ENCODE measurements at regions not wholly inside any gene's neighbourhood (a gene's known extent, or its start where the extent isn't known, plus 50 kb on each side); places are given as distances from the start of the nearest gene placed in this dataset.
"Not testable (repeated sequence)": the region's sequence is repeated elsewhere in the genome, so short reads cannot be mapped to it uniquely, and the experiment has no call there.

DNA sequence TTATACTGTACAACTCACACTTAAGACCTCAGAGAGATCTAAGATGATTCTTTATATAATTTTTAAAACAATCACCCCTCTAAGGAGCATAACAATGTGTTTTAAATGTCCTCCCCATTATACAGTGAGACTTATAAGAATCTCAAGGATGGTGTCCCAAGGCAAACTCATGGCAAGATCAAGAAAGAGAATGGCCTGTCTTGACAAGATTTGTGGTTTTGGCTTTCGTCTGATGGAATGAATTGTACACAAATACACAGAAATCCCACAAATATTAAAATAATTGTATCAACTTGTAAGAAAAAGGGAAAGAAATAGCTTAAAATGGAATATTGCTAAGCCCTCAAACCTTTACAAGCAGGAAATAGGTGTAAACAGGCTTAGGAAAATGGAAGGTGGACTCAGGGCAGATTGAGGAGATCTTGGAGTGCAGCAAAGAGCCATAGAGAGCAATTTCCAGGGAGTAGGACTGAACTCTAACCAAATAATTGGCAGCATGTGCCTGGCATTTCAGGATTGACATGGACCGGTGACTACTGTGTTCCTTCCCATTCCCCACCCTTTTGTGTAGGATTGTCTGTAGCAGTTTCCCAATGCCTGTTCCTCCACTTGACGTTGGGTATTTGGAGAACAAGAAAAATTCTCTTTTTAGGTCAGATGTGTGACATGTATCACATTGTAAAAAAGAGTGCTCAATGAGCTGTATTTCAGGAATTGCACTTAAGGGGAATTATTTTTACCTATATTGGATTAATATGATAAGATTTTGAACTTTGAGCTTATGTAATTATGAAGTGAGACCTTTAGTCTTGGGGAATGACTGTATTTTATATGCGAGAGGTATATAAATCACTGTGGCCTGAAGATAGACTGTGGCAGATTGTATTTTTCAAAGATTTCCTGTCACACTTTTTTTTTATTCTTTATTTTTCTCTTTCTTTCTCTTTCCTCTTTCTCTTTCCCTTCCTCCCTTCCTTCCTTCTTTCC is 317.8 kb upstream of the SLITRK3 start:
- no peak for DNase-seq

DNA sequence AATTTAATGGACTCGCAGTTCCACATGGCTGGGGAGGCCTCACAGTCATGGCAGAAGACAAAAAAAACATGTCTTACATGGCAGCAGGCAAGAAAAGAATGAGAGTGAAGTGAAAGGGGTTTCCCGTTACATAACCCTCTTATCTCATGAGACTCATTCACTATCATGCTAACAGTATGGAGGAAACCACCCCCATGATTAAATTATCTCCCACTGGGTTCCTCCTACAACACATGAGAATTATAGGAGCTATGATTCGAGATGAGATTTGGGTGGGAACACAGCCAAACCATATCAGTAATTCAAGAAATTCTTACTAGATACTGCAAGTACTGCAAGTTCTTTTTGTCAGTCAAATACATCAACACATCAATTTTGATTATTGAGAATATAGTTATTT is 311.4 kb upstream of the SLITRK3 start:
- no peak for DNase-seq

DNA sequence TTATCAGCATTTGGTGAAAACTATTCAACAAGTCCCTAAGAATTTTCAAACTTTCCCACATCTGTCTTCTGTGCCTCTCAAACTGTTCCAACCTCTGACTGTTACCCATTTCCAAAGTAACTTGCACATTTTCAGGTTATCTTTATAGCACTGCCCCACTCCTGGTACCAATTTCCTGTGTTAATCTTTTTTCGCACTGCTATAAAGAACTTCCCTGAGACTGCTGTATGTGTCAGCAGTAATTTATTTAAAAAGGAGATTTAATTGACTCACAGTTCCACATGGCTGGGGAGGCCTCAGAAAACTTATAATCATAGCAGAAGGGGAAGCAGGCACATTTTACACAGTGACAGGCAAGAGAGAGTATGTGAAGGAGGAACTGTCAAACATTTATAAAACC is 310.9 kb upstream of the SLITRK3 start:
- DNase-seq: no peak

DNA sequence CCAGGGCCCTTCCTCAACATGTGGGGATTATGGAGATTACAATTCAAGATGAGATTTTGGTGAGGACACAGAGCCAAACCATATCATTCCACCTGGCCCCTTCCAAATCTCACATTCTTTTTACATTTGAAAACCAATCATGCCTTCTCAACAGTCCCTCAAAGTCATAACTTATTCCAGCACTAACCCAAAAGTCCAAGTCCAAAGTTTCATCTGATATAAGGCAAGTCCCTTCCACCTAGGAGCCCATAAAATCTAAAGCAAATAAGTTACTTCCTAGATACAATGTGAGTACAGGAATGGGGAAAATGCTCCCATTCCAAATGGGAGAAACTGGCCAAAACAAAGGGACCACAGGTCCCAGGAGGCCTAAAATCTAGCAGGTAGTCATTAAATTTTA is 309.5 kb upstream of the SLITRK3 start:
- no peak for DNase-seq

DNA sequence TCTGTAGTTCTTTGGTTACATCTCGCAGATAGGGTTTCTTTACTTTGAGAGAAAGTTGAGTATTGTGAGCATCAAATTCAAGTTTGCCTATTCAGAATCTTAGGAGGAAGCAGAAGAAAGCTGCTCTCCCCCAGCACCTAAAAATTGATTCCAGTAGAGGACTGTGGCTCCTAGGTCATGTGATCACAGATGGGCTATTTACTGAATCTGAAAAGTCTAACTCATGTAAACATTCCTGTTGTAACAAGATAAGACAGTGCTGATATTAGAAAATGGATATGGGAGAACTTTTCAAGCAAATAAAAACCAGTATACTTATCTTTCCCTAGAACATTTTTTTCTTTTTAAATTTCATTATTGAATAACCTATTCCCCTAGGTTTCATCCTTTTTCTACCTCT is 308.4 kb upstream of the SLITRK3 start:
- no peak for DNase-seq

DNA sequence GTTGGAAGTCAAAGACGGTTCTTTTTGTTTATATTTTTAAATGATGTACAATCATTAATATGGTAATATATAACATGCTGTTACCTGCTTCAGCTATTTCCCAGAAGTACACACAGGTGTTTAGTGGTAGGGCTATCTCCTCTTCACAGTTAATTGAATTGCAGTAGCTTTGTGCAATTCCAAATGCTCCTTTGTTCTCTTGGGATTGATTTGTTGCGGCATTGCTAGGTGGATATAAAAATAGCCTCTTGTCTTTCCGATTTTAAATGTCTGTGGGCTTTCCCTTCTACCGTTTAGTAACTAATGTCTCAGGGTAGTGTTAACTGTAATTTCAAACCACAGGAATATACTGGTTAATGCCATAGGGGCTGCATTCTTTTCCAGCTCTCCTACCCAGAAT is 307.6 kb upstream of the SLITRK3 start:
- no peak for DNase-seq

DNA sequence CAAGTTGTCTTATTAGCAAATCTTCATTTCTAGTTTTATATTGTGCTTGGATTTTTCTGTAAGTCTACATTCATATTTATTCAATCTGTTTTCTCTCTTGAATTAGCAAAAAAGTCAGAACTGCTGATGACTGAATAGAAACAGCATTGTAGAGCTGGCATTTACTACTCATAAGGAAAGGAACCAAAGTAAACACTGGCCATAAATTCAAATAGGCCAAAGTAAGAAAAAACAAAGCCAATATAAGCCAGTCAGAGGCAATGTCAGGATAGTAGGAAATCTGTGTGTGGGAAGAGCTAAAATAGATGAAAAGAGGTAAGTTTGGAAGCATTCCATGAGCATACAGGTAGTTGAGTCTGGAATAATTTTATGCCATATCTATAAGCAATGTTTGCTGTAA is 307.2 kb upstream of the SLITRK3 start:
- no peak for DNase-seq

DNA sequence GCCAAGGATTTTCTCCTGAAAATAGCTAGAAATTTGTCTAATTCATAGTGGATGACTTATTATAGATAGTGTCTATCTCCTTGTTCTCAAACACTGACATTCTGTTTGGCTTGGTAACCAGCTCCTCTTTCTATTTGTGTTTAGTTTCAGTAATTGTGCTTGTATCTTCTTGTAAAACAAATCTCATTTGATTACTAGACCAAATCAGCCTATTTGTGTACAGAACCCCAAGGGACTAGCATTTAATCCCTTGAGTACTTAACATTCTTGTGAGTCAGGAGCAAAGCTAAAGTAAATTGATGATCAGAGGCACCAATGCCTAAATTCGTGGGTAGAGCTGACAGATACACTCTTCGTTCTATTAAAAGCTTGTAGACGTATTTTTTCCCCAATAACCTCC is 306.5 kb upstream of the SLITRK3 start:
- no peak for DNase-seq

DNA sequence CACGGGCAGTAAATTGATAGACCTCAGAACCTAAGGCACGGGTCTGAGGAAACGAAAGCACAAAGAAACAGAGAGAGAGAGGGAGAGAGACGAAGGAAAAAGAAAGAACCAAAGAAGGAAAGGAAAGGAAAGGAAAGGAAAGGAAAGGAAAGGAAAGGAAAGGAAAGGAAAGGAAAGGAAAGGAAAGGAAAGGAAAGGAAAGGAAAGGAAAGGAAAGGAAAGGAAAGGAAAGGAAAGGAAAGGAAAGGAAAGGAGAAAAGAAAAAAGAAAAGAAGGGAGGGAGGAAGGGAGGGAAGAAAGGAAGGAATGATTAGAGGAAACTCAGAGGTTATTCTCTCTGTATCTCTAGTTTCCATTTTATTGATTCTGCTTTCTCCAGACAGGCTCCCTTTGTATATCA is 302.6 kb upstream of the SLITRK3 start:
- not testable (repeated sequence) for DNase-seq

DNA sequence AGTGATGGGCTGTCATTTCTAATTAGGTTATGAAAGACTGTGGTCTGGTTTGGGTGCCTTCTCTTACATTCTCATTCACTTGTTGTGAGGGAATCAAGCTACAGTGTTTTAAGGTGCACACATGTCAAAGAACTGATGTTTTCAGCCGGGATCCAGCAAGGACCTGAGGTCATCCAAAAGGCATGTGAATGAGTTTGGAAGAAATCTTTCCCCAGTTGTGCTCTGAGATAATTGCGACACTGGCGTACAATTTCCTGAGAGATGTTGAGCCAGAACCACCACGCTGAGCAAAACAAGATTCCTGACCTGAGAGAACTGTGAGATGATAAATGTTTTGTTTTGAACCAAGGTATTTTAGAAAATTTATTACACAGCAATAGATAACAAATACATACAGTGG is 295.3 kb upstream of the SLITRK3 start:
- DNase-seq: no peak

DNA sequence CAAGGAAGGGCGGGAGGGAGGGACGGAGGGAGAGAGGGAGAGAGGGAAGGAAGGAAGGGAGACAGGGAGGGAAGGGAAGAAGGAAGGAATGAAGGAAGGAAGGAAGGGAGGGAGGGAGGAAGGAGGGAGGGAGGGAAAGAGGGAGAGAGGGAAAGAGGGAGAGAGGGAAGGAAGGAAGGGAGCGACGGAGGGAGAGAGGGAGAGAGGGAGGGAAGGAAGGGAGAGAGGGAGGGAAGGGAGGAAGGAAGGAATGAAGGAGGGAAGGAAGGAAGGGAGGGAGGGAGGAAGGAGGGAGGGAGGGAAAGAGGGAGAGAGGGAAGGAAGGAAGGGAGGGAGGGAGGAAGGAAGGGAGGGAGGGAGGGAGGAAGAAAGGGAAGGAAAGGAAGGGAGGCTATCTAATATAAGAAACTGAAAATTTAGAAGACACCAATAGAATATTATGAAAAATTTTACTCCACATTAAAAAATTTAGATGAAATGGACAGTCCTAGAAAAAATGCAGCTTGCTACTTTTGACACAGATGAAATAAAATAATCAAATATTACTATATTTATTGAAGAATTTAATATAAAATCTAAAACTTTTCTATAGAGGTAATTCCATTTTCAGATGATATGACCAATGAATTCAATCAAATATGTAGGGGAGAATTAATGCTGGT is 280.3 kb upstream of the SLITRK3 start:
- DNase-seq: no peak

DNA sequence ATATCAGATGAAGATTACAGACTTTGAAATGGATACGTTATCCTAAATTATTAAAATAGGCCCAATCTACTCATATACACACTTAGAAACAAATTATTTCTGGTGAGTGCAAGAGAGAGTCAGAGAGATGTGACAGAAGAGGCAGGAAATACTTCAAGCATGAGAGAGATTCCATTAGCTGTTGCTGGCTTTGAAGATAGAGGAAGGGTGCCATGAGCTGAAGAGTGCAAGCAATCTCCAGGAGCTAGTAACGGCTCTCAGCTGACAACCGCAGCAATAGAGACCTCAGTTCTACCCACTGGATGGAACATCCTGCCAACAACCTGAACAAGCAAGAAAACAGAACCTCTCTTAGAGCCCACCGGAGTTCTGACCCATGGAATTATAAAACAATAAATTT is 270.7 kb upstream of the SLITRK3 start:
- no peak for DNase-seq

DNA sequence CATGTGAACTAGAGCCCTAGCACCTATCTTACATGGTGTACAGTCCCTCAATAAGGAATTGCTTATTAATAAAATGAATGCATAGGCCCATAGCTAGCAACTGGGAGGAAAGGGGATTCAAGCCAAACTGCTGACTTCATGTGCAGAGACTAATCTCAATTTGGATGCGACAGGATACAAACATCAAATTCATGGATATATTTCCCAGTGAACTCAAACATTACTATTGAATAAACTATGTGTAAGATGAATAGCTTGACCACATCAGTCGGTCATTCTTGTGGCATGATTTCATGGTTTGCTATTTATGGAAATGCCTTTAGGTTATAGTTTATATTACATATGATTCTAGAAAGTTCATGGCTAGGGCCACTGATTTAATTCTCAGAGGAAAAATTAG is 268.6 kb upstream of the SLITRK3 start:
- no peak for DNase-seq

DNA sequence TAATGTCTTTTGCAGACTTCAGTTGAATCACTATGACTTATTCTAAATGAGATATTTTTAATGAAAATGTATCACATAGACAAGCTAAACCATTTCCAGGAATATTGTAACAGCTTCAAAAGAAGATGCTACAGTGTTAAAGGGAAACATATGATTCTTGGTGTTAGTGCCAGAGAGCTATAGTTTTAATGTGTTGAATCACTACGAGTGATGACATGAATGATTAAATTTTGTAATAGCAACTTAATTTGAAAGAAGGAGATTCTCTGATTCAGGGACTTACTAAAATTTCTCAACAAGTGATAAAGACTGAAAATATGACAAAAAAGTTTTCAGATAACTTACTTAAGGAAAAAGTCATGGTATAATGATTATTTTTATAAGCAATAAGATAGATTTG is 267.3 kb upstream of the SLITRK3 start:
- DNase-seq: no peak

DNA sequence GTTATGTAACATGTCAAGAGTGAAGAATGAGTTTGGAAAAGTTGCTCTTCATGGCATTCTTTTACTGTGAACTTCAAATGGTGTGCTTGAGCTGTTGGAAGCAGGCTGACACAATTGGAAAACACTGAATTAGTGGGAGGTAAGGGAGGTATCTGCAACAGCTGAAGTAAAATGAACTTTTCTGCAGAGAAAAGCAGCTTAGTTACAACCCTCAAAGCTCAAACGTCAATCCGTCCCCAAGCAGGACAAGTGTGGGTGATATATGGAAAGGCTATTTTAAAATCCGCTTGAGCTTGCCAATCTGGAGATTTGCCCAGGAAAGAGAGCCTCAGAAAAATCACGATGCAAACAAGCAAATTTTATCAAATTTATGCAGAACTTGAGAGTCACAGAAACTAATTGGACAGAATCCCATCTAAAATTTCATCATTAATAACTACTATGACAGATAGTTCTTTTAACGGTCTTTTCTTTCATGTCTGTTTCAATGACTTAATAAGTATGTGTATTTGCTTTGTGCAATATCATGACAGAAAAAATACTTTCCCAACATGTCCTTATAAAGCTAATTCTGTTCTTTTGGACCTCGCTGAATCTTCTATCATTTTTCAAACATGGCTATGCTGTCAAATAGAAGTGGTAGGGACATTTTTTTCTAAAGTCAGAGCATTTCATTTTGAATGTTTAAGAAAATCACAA is 266.6 kb upstream of the SLITRK3 start:
- DNase-seq: no peak

DNA sequence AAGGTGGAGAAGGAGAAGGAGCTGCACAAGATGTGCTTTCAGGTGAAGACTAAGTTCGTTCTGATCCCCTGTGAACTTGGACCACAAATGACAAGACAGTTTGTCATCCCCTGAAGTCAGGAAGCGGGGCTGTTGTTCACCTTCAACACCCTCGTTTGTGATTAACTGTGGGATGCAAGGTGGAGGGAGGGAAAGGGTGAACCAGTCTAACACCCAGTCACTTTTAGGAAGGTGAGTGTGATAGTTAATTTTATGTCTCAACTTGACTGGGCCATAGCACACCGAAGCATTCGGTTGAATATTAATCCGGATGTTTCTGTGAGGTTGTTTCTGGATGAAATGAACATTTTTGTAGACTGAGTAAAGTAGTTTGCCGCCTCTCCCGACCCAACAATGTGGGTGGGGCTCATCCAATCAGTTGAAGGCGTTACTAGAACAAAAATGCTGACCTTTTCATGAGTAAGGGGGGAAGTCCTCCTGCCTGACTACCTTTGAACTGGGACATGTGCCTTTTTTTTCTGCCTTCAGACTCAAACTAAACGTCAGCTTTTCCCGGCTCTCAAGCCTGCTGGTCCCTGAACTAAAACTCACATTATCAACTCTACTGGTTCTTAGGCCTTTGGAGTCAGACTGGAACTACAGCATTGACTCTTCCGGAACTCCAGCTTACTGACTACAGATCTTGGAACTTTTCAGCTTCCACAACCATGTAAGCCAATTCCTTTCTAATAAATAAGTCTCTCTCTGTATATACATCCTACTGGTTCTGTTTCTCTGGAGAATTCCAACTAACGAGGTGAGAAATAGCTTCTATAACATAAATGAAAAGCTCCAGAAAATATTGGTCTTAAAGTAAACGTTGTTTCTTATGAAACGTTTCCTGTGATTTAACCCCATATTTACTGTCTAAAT is 264.0 kb upstream of the SLITRK3 start:
- DNase-seq: no peak

DNA sequence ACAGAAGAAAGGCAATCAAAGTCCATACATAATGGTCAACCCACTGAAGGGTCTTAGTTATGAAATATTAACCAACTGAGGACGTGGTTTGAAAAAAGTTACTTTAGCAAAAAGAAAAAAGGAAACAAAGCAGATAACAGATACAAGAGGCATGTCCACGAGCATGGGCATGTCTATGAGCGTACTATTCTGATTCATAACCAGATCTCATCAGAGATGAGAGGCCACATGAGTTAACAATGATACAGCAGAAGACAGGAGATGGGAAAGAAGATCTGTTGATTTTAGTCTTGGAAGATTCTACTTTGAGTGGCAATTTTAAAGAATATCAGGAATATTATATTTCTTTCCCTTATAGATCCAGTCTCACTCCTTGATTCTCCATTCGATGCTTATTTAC is 262.9 kb upstream of the SLITRK3 start:
- DNase-seq: no peak

DNA sequence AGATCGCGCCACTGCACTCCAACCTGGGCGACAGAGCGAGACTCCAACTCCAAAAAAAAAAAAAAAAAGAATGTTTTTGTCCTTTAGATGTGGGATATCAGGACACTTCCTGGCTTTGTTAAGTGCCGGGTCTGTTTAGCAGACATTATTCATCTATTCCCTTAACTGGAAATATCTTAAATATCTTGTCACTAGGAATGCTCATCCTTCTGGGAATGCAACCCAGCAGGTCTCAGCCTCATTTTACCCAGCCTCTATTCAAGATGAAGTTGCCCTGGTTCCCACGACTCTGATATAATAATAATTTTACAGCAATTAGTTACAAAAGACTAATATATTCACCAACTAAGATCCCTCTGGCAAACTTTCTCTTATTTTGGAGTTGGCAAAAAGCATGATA is 260.9 kb upstream of the SLITRK3 start:
- no peak for DNase-seq

DNA sequence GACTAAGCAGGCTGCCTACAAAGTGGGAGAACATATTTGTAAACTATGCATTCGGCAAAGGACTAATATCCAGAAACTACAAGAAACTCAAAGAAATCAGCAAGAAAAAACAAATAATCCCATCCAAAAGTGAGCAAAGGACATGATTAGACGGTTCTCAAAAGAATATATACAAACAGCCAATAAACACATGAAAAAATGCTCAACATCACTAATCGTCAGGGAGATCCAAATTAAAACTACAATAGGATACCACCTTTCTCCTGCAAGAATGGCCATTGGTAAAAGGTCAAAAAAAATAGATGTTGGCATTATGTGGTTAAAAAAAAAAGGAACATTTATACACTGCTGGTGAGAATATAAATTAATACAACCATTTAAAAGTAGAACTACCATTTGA is 259.6 kb upstream of the SLITRK3 start:
- no peak for DNase-seq

DNA sequence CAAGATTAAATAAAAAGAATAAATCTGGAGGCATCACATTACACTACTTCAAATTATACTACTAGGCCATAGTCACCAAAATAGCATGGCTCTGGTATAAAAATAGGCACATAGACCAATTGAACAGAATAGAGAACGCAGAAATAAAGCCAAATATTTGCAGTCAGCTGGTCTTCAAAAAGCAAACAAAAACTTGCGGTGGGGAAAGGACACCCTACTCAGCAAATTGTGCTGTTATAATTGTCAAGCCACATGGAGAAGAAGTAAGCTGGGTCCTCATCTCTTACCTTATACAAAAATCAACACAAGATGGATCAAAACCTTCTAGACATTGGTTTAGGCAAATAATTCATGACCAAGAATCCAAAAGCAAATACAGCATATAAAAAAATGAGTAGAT is 259.2 kb upstream of the SLITRK3 start:
- DNase-seq: no peak

DNA sequence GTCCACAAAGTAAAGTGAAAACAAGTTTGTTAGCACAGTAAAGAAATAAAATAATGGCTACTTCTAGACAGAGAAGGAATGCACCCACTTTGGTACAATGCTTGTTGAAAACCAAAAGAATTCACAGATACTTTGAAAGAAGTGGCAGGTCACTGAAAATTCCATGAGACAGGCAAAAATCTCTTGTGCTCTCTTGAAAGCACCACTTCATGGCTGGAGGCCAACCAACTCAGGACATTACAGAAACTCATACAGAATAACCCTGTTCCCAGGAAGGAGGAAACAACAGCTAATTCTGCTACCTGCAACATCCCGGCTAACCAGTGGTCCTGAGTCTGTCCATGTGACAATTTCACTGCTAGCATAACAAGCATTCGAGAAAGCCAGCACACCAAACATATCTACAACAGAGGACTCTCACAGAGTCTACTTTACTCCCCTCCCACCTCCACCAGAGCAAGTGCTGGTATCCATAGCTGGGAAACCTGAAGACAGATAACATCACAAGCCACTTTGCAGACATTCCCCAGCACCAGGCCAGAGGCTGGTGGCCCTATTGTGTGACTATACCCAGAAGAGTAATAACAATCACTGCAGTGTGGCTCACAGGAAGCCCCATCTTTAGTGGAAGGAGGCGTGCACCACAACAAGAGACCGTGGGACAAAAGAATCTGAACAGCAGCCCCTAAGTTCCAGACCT is 255.3 kb upstream of the SLITRK3 start:
- no peak for DNase-seq

DNA sequence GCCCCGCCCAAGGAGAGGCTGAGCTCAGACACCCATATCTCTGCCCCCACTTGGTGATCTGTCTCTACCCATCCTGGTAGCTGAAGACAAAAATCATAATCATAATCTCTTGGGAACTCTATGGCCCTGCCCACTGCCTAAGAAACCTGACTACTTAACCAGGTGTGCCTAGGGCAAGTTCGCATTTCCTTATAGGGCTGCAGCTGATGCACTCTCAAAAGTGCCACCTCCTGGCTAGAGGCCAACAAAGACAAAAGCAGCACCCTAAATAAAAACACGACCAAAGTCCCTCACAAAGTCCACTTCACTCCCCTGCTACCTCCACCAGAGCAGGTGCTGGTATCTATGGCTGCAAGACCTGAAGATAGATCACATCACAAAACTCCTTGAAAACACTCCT is 250.4 kb upstream of the SLITRK3 start:
- peak; percentile 32 for DNase-seq

Data from DMS53 (cell line).